M059J (cell line): ENCODE measurements at regions not wholly inside any gene's neighbourhood (a gene's known extent, or its start where the extent isn't known, plus 50 kb on each side); places are given as distances from the start of the nearest gene placed in this dataset.

Experiments
- DNase-seq: peaks from one replicate; pipeline ENCODE4 v3.0.0-alpha.2; 2012; ENCODE audit warnings: low read depth

GRCh38 chr7:3233301-3233700 is 67.8 kb upstream of the SDK1 start:
- no peak for DNase-seq

GRCh38 chr7:3234051-3234450 is 67.0 kb upstream of the SDK1 start:
- no peak for DNase-seq

- DNase-seq = peak; percentile 58
Observed at GRCh38 chr7:3234851-3235250, 66.2 kb upstream of the SDK1 start.

- DNase-seq = no peak
Observed at GRCh38 chr7:3235322-3235721, 65.7 kb upstream of the SDK1 start.

GRCh38 chr7:3236268-3236667 is 64.8 kb upstream of the SDK1 start:
- no peak for DNase-seq

- DNase-seq = peak; percentile 75
Observed at GRCh38 chr7:3238525-3239210, 62.4 kb upstream of the SDK1 start.

- DNase-seq = peak; percentile 86
Observed at GRCh38 chr7:3239291-3239691, 61.8 kb upstream of the SDK1 start.

GRCh38 chr7:3240826-3241430 is 60.1 kb upstream of the SDK1 start:
- DNase-seq = no peak

- DNase-seq = no peak
Observed at GRCh38 chr7:3241686-3242258, 59.3 kb upstream of the SDK1 start.

GRCh38 chr7:3242398-3242972 is 58.6 kb upstream of the SDK1 start:
- DNase-seq = no peak

- peak; percentile 26 for DNase-seq
Observed at GRCh38 chr7:3243256-3243655, 57.8 kb upstream of the SDK1 start.

GRCh38 chr7:3243680-3244079 is 57.4 kb upstream of the SDK1 start:
- DNase-seq = no peak

GRCh38 chr7:3244241-3244814 is 56.7 kb upstream of the SDK1 start:
- DNase-seq = peak; percentile 92

- DNase-seq = no peak
Observed at GRCh38 chr7:3245077-3245476, 56.0 kb upstream of the SDK1 start.

GRCh38 chr7:3245721-3246120 is 55.3 kb upstream of the SDK1 start:
- no peak for DNase-seq

- DNase-seq = no peak
Observed at GRCh38 chr7:3246127-3246526, 54.9 kb upstream of the SDK1 start.

GRCh38 chr7:3246651-3247050 is 54.4 kb upstream of the SDK1 start:
- DNase-seq = no peak

- no peak for DNase-seq
Observed at GRCh38 chr7:3250725-3251124, 50.3 kb upstream of the SDK1 start.
